GM19328 (cell line): ENCODE measurements at regions not wholly inside any gene's neighbourhood (a gene's known extent, or its start where the extent isn't known, plus 50 kb on each side); places are given as distances from the start of the nearest gene placed in this dataset.
A peak's percentile ranks its signal among the peaks of the same experiment; 100 is the strongest.
"Not testable (repeated sequence)": the region's sequence is repeated elsewhere in the genome, so short reads cannot be mapped to it uniquely, and the experiment has no call there.

ENCODE experiments used
- ATAC-seq: cut with Tn5 transposase; IDR thresholded peaks from one replicate; pipeline ENCODE4 v1.9.1; 2021; ENCODE audit warnings: mild to moderate bottlenecking, moderate library complexity; ENCODE audit not compliant: unreplicated experiment

DNA sequence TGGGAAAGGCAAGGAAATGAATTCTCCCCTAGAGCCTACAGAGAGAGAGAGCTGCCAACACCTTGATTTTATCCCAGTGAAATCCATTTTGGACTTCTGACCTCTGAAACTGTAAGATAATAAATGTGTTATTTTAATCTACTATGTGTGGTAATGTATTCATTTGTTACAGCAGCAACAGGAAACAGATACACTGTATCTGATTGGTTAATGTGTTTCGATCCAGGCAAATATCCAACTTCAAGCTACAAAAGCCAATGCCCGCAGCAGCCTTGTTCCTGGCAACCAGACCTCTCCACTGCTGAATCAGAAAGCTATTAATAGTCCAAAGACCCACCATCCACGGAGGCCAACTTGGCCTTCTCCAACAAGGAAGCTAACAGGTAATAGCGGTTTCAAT lies 318.1 kb downstream of the PTTG2 start:
- no peak for ATAC-seq

DNA sequence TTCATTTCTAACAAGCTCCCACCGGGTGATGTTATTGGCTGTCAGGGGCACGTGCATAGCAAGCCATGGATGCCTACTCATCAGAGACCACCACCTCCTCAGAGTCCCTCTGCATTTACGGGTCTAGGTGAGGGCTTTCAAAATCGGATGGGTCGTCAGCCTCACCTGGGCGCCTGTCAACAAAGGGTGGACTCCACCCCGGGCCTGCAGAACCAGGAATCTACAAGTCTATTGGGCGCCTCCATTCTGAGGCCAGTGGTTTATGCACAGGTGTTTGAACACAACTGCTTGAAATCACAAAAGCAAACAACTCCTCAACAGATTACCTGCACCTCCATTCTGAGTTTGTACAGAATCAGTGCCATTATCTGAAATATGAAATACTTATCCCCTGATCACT lies 318.9 kb downstream of the PTTG2 start:
- ATAC-seq: no peak

DNA sequence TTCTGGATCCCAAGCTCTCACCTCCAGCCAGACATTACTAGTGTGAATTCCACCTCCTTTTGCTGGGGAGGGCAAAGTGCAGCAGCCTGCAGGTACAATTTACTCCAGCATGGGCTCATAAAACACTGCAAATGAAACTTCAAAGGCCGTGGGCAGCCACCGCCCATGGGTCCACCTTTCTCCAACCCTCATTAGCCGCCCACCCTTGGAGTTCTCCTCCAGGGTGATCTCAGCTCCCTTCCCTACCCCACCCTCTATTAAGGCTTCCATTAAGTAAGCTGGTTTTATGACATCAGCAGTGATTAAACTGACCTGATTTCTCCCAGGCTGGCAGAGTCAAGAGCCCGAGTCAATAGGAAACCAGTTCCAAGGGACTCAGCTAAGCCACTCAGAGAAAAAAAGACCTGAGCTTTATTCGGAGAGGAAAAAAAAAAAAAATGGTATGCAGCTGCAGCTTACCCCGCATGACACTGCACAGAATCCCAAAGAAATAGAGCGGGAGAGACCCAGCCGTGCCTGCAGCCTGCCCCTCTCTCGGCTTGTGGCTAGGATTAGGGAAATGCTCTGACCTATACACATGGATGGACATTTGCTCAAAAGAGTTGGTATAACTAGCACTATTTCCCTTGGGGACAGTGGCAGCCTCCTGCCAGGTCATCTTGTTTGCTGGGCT lies 319.6 kb downstream of the PTTG2 start:
- ATAC-seq: no peak

DNA sequence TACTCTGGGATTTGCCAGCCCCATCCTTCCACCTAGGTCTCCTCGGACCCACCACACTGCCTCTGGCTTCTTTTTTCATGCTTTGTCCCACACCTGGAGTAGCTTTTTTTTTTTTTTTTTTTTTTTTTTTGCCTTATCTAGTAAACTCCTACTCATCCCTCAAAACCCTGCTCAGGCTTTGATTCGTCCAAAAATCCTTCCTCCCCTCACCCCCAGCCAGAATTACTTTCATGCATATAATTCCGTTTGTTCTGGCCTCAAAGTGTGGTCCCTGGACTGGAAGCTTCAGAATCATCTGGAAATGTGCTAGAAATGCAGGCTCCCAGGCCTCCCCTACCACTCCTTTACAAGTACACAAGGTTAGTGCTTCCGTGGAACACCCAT lies 320.1 kb downstream of the PTTG2 start:
- ATAC-seq: no peak

DNA sequence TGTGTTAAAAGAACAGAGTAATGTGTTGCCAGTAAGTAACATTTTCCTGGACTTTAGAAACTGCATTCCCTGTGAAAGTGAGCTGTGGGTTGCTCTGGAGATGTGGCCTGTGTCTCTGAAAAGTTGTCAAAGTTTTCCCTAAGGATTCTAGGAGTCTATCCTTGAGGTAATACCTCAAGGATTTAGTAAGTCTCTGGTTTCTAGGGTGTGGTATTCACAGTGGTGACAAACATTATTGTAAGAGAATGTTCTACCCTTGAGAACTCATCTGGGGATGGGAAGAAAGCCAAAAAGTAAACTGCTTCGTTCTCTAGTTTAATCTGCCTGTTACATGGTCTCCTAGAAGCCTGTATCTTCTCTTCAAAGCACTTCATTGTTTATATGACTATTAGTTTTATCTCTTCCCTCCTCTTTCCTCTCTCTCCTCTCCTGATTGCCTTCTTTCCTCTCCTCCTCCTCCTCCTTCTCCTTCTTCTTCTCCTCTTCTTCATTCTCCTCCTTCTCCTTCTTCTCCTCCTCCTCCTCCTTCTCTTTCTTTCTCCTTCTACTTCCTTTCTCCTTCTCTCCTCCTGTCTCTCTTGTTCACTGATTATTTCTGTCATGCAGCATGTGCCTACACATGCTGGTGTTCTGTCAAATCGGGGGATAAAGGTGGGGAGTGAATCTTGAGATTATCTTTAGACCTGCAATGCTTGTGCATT lies 321.3 kb downstream of the PTTG2 start:
- no peak for ATAC-seq

DNA sequence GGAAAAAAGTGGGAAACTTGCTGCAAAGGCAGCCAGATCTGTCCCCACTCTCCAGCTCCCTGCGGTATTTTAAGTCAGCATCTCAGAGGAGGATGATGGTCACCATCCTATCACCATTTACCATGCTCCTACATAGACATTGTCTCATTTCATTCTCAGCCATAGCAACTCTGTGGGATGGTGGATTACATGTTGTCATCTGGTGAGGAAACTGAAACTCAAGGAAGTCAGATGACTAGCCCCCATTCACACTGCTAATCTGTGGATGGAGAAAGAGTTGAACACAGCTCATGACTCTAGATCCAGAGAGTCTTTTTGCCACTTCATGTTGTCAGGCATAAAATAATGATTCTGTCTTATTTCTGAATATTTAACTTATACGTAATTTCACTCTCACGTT lies 323.5 kb downstream of the PTTG2 start:
- ATAC-seq: no peak

DNA sequence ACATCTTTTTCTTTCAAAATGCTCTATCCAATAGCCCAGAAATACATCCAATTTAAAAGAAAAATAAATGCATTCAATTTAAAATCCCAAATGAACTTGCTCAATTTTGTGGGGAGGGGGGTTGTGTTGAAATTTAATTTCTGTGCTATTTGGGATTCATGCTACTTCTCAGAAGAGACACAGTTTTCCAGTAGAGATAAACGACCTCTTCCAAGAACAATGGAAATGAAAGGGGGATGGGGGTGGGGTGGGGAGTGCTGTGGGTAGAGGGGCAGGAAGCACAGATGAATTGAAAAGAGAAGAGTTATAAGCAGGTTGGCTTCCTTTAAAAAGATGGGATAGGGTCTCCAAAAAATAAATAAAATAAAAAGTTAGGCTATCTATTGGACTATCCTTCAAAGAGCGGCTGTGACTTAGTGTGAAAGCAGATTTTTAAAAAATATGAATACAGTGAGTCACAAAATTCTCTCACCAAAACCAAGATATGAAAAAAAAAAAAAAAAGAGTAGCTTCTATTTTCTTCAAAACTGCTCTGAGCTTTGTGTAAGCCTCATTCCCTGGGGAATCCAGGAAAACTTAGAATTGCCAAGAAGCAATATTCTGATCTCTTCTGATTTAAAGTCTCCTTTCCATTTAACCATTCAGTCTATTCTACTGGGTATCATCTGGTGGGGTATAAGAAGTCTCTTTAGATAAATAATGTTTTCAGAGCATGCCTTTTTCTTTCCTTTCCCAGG lies 324.3 kb downstream of the PTTG2 start:
- no peak for ATAC-seq

DNA sequence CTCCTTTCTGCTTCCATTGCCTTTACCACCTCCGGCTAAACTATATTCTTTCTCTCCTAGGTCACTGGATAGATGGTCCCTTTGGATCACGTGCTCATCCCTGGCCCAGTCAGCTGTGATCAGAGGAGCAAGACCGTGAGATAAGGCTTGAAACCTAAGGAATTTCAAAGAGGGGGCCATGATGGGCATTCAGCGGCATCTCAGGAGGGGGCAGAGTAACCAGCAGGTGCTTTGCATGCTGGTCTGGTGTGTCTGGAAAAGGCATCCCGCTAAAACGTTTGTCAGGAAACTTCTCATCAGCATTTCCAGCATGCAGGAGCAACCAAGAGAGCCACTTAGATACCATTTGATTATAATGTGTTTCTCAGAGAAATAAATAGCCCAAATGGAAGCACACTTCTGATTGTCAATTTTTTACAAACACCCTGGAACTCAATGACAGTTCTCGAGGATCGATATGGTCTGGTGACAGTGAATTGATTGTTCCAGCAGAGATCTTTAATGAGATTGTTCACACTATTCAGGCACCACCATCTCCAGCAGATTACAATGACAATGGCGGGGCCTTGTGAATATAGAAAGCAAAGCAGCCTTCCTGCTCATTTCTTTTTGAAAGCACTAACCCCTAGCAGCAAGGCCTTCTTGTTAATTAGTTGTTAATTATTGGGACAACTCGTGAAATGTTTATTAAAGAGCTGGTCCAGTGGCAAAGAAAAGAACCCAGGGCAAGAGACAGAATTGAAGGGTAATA lies 327.1 kb downstream of the PTTG2 start:
- ATAC-seq: no peak

DNA sequence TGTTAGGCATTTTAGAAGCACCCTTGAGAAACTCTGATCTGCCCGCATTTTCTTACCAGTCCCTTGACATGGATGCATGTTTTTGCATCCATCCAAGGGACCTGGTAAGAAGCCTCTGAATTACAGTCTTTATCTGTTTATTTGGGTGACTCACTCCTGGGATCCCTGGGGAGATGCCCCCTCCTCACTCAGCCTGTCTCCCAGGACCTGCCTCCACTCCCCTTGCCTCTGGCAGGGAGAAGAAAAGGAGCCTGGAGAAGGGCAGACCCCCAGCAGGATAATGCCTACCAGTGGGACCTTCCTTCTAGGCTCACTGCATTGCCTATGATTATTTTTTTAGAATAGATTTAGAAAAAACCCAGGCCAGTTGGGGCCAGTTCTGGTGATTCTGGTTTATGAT lies 329.4 kb downstream of the PTTG2 start:
- no peak for ATAC-seq

DNA sequence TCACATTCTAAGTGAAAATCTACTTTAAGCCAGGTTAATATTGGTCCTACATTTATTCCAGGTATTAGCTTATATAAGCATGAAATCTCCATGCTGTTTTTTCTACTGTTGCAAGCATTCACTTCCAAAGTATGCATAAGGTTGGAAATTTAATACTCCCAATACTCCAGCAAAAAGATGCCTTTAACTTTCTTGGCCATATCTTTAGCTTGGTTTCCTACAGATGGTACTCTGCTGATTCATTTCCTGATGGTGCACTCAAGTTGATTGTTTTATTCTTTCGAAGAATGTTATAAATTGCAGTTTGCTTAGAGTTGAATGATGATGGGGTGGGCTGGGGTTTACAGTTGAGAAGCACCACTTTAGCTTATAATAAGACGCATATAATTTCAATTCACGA lies 330.2 kb downstream of the PTTG2 start:
- no peak for ATAC-seq

DNA sequence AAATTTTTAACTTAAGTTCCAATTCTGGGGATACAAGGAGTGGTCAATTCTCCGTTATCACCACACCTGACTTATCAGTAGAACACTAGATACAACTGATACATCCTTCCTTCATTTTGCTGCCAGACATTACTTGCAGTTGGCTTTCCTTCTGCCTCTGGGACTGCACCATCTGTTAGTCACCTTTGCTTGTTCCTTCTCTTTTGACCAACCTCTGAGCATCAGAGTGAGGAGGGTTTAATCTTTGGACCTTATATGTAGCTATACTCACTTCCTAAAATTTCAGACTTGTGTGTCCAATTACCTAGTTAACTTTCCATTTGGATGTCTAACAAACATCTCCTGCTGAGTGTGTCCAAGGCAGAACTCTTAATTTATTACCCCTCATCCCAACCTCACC lies 330.7 kb downstream of the PTTG2 start:
- no peak for ATAC-seq

DNA sequence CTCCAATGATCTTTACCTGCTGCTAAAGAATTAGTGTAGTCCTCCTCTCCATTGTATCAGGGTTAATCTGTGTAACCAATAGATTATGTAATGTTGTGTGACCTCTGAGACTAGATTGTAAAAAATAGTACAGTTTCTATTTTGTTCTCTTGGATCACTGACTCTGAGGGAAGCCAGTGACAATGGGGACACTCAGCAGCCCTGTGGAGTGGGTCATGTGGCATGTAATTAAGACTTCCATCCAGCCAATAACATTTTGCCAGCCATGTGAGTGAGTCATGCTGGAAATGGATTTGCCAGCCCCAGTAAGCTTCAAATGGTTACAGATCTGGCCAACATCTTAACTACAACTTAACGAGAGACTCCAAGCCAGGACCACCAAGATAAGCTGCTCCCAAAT lies 332.3 kb downstream of the PTTG2 start:
- ATAC-seq: no peak

DNA sequence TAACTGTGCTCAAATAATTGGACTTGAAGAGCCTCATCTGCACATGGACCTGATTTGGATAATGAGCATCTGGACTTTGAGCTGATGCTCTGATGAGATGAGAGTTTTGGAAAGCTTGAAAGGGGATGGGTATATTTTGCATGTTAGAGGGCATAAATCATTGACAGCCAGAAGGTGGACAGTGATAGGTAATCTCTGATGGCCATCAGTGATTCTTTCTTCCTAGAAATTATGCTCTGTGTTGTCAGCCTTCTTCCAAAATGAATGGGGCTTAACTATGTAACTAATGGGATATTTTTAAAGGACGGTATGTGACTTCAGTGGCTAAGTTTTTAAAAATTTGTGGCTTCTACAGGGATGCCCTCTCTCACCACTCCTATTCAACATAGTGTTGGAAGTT lies 334.0 kb downstream of the PTTG2 start:
- no peak for ATAC-seq

DNA sequence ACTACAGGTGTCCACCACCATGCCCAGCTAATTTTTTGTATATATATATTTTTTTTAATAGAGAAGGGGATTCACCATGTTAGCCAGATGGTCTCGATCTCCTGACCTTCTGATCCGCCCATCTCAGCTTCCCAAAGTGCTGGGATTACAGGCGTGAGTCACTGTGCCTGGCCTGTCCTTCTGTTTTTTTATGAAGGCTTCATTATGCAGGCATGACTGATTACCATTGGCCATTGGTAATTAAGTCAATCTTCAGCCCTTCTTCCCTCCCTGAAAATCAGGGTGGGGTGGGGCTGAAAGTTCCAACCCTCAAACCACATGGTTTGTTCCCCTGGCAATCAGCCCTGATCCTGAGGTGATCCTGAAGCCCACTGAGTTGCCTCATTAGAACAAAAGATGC lies 336.9 kb downstream of the PTTG2 start:
- no peak for ATAC-seq

DNA sequence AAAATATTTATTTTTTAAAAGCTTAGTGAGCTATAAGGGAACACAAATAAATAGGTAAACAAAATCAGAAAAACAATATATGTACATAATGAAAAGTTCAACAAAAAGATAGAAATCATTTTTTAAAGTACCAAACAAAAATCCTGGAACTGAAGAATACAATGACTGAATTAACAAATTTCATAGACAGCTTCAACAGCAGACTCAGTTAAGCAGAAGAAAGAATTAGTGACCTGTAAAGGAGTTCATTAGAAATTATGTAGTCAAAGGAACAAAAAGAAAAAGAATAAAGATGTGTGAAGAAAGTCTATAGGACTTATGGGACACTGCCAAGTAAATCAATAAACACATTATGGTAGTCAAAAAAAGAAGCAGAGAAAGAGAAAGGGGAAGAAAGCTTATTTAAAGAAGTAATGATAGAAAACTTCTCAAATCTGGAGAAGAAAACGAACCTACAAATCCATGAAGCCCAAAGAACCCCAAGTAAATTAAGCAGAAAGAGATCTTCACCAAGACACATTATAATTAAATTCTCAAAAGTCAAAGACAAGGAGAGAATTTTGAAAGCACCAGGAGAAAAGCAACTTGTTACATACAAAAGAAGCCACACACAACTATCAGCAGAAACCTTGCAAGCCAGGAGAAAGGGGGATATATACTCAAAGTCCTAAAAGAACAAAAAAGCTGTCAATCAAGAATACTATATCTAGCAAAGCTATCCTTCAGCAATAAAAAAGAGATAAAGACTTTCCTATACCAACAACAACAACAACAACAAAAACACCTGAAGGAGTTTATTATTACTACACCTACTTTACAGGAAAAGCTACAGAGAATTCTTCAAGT lies 338.9 kb downstream of the PTTG2 start:
- ATAC-seq: no peak

DNA sequence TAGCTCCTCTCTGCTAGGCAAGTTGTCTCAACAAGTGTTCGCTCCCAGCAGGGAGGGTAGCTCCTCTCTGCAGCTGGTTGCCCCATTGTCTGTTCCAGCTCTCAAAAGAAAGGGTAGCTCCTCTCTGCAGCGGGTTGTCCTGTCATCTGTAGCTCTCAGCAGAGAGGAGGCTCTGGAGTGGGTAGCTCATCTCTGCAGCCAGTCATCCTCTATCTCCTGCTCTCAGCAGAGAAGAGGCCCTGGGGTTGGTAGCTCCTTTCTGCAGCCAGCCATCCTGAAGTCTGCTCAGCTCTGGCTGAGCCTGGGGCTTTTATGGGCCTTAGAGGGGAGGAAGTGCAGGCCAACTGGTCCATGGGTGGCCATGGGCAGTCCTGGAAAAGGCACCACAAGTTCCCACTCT lies 342.7 kb downstream of the PTTG2 start:
- ATAC-seq: no peak

DNA sequence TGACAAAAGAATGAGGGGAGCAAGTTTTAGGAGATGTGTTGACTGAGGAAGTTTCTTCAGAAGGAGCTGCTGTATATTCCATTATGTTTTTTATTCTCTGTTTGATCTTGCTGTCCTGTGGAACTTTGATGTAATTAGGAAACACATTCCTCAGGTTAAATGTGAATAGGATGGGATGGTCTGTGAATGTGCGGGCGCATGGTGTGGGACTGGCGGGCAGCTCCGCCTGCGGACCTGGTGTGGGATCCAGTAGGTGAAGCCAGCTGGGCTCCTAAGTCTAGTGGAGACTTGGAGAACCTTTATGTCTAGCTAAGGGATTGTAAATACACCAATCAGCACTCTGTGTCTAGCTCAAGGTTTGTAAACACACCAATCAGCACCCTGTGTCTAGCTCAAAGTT lies 344.3 kb downstream of the PTTG2 start:
- ATAC-seq: not testable (repeated sequence)

DNA sequence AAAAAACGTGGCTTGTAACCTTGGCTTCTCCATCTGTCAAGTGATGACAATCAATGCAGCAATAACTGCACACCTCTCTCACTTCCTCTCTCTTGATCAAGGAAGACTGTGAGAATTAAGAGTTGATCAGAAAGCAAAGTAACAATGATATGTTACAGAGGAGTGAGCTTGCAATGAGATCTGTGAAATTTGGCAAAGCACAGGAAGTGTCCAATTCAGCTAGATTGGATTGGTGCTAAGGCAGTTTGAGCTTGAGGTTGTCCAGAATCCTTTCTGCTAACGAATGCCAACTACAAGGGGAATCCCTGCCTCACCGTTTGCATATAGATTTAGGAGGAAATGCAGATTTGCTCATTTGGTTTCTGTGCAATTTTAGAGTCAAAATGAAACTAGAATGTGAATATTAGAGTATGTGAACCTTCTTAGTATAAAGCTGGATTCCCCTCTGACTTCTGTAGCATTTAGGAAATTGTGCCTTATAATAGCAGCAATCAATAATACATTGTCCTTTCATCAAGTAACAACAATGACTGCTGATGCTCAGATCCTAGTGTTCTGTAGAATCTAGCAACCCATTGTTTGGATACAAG lies 346.4 kb downstream of the PTTG2 start:
- peak; percentile 43 for ATAC-seq

DNA sequence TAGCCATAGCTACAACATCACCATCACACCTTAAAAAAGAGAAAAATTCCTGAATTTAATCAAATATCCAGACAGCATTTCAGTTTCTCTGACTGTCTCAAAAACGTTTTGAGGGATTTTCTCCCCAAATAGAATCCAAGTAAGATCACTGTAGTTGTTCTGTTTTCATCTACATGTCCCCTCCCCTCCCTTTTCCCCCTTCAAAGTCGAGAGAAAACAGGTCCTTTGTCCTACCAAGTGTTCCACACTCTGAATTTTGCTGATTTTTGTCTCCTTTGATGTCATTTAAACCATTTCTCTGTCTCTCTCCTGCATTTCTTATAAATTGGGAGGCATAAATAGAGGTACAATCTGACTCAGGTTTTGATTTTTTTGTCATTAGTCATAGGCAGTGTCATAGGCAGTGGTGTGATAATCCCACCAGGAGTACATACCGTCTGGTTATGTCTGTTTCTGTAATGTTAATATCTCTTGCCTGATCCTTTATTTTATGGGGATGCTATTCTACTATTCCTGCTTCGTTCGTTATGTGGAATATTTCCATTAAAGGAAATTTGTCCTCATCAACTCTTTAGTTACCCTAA lies 348.6 kb downstream of the PTTG2 start:
- ATAC-seq: no peak

DNA sequence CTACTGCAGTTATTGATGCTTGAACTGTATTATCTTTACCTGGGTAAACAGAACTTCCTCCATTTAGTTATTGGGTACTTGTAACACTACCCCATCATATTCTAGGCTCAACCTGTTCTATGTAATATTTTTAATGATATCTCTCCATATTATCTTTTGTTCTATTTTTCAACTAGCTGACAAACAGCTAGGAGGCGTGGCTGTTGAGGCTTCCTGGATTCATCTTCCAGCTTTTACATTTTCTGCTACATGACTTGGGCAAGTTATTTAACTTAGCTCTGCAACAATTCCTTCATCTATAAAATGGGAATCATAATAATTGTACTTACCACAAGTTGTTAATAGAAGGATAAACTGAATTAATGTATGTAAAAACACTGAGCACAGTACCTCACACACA lies 349.3 kb downstream of the PTTG2 start:
- ATAC-seq: no peak
